HepG2 (cell line): ENCODE measurements at regions not wholly inside any gene's neighbourhood (a gene's known extent, or its start where the extent isn't known, plus 50 kb on each side); places are given as distances from the start of the nearest gene placed in this dataset.

ENCODE experiments used
- ARNTL ChIP-seq: sonication (generic); formaldehyde crosslinking; IDR thresholded peaks from 2 replicates; pipeline ENCODE4 v1.4.0; 2020; ENCODE audit warnings: mild to moderate bottlenecking, missing genetic modification reagents
- EP300 ChIP-seq, 3 experiments: sonication (generic) in 1 of 3; formaldehyde crosslinking in 1 of 3; IDR thresholded peaks; 2 replicates each; pipeline versions ENCODE4 v1.5.1 to v1.6.1; 2011 to 2020; ENCODE audit warnings: low read depth in 2 of 3, low read length in 2 of 3, borderline replicate concordance in 1 of 3, improper control_type of control experiment in 1 of 3, mild to moderate bottlenecking in 1 of 3, missing genetic modification reagents in 1 of 3, moderate library complexity in 1 of 3
- FOXA1 ChIP-seq, 2 experiments: fragments of 450-650 bp in 1 of 2; sonication (generic) in 1 of 2; formaldehyde crosslinking in 1 of 2; IDR thresholded peaks; 2 replicates each; pipeline versions ENCODE4 v1.4.0 to v1.6.1; 2016 to 2020; ENCODE audit warnings: missing genetic modification reagents in 1 of 2
- FOXC1 ChIP-seq: sonication (generic); formaldehyde crosslinking; IDR thresholded peaks from 2 replicates; pipeline ENCODE4 v1.8.0; 2022; ENCODE audit warnings: mild to moderate bottlenecking, missing genetic modification reagents, borderline replicate concordance
- FOXJ3 ChIP-seq: sonication (generic); formaldehyde crosslinking; IDR thresholded peaks from 2 replicates; pipeline ENCODE4 v1.4.0; 2020; ENCODE audit warnings: missing genetic modification reagents, mild to moderate bottlenecking, borderline replicate concordance
- GLI4 ChIP-seq: sonication (generic); formaldehyde crosslinking; IDR thresholded peaks from 2 replicates; pipeline ENCODE4 v1.5.1; 2020; ENCODE audit warnings: missing genetic modification reagents, mild to moderate bottlenecking, moderate library complexity, borderline replicate concordance
- HOXD1 ChIP-seq: sonication (generic); formaldehyde crosslinking; IDR thresholded peaks from 2 replicates; pipeline ENCODE4 v1.5.0; 2020; ENCODE audit warnings: missing genetic modification reagents
- KAT7 ChIP-seq: IDR thresholded peaks from 2 replicates; pipeline ENCODE4 v1.6.1; 2018; ENCODE audit warnings: borderline replicate concordance, missing compliant biosample characterization
- MAFF ChIP-seq: IDR thresholded peaks from 2 replicates; pipeline ENCODE4 v1.6.1; 2011; ENCODE audit warnings: low read depth, low read length, improper control_type of control experiment
- MIXL1 ChIP-seq: IDR thresholded peaks from 2 replicates; pipeline ENCODE4 v1.6.1; 2016
- MXD4 ChIP-seq: IDR thresholded peaks from 2 replicates; pipeline ENCODE4 v1.6.1; 2016; ENCODE audit warnings: mild to moderate bottlenecking, missing biosample characterization, missing genetic modification reagents
- ONECUT2 ChIP-seq: sonication (generic); formaldehyde crosslinking; IDR thresholded peaks from 2 replicates; pipeline ENCODE4 v1.4.0; 2020; ENCODE audit warnings: missing genetic modification reagents
- SKI ChIP-seq: fragments of 450-650 bp; IDR thresholded peaks from one replicate; pipeline ENCODE4 v1.6.1; 2018; ENCODE audit warnings: mild to moderate bottlenecking; ENCODE audit not compliant: partially characterized antibody
- TARDBP ChIP-seq: sonication (generic); formaldehyde crosslinking; IDR thresholded peaks from 2 replicates; pipeline ENCODE4 v1.8.0; 2022; ENCODE audit warnings: mild to moderate bottlenecking, missing genetic modification reagents
- TP53 ChIP-seq: sonication (generic); formaldehyde crosslinking; conservative IDR thresholded peaks from 2 replicates; pipeline ENCODE4 v1.4.0; 2020; ENCODE audit warnings: missing genetic modification reagents
- ZNF274 ChIP-seq: sonication (generic); formaldehyde crosslinking; IDR thresholded peaks from 2 replicates; pipeline ENCODE4 v1.5.1; 2020; ENCODE audit warnings: mild to moderate bottlenecking, missing genetic modification reagents
- ZNF292 ChIP-seq: sonication (generic); formaldehyde crosslinking; IDR thresholded peaks from 2 replicates; pipeline ENCODE4 v1.8.1; 2022; ENCODE audit warnings: mild to moderate bottlenecking, low read depth, missing genetic modification reagents, borderline replicate concordance
- ZNF3 ChIP-seq: IDR thresholded peaks from 2 replicates; pipeline ENCODE4 v1.7.0; 2017; ENCODE audit warnings: inconsistent platforms
- ZNF331 ChIP-seq: sonication (generic); formaldehyde crosslinking; IDR thresholded peaks from 2 replicates; pipeline ENCODE4 v1.4.0; 2020; ENCODE audit warnings: missing genetic modification reagents
- ZNF549 ChIP-seq: sonication (generic); formaldehyde crosslinking; IDR thresholded peaks from 2 replicates; pipeline ENCODE4 v1.5.0; 2020; ENCODE audit warnings: missing genetic modification reagents
- ZNF614 ChIP-seq: IDR thresholded peaks from 2 replicates; pipeline ENCODE4 v1.6.1; 2018; ENCODE audit warnings: missing biosample characterization, missing genetic modification reagents, inconsistent platforms, borderline replicate concordance
- ZNF644 ChIP-seq: IDR thresholded peaks from 2 replicates; pipeline ENCODE4 v1.6.1; 2016; ENCODE audit warnings: low read depth
- ZNF674 ChIP-seq: sonication (generic); formaldehyde crosslinking; IDR thresholded peaks from 2 replicates; pipeline ENCODE4 v1.5.0; 2020; ENCODE audit warnings: low read depth, mild to moderate bottlenecking, missing genetic modification reagents
- ZNF766 ChIP-seq: sonication (generic); formaldehyde crosslinking; IDR thresholded peaks from 2 replicates; pipeline ENCODE4 v1.5.0; 2020; ENCODE audit warnings: missing genetic modification reagents, borderline replicate concordance
- TF ChIP-seq, protein P1 (sequence below): sonication (generic); IDR thresholded peaks from 2 replicates; pipeline ENCODE4 v1.6.1; 2016; ENCODE audit warnings: low read depth, borderline replicate concordance
- TF ChIP-seq, protein P2 (sequence below): sonication (generic); formaldehyde crosslinking; IDR thresholded peaks from 2 replicates; pipeline ENCODE4 v1.5.0; 2020; ENCODE audit warnings: missing genetic modification reagents
- TF ChIP-seq, protein P3 (sequence below): sonication (generic); formaldehyde crosslinking; IDR thresholded peaks from 2 replicates; pipeline ENCODE4 v1.8.1; 2023; ENCODE audit warnings: missing genetic modification reagents, inconsistent platforms, borderline replicate concordance

DNA sequence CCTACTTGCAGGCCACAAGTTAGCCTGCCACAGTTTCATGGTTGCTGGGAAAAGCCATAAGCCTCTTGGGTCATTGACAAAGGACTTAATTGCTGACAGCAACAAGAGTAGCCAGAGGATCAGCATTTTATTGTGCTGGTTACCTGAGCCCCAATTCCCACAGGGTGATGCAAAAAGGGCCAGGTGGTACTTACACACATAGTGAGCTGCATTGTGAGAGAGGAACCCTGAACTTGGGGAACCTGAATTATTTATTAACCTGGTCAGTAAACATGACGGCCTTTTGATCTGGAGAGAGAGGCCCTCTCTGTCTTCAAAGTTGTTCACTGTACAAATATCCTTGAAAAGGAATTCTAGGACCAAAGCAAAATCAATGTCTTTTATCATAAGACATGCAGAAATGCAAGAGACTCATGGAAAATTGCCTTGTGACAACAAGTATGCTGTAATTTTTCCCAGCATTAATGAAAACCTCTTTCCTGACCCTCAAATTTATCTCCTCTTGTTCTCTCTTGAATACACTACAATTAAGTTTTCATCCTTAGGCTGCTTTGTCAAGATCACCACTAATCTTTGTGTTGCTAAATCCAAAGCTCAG lies 102.9 kb upstream of the PHYHIPL start (continued):
- TF ChIP-seq GLI4 (CRISPR knock-in tag) = no peak
- TF ChIP-seq MIXL1 (CRISPR knock-in tag) = peak; percentile 96
- TF ChIP-seq EP300 (IDR thresholded peaks at IDR 0.05; ENCODE audit: low read depth in 2 of 2, low read length in 2 of 2) = peak; percentile 97 to 100
- TF ChIP-seq EP300 (CRISPR knock-in tag; IDR thresholded peaks at IDR 0.05; ENCODE audit: borderline replicate concordance) = peak; percentile 100
- TF ChIP-seq ZNF614 (CRISPR knock-in tag) = peak; percentile 42; the same call in 1 of the 2 replicates
- TF ChIP-seq TP53 (CRISPR knock-in tag) = peak; percentile 81; the same call in 1 of the 2 replicates
- TF ChIP-seq TARDBP (CRISPR knock-in tag) = peak; percentile 98
- no peak for TF ChIP-seq ZNF549 (CRISPR knock-in tag)
- no peak for TF ChIP-seq ZNF3 (CRISPR knock-in tag)
- TF ChIP-seq HOXD1 (CRISPR knock-in tag) = peak; percentile 86
- peak; percentile 50; the same call in 1 of the 2 replicates for TF ChIP-seq ZNF292 (CRISPR knock-in tag)
- TF ChIP-seq, protein P1, sequence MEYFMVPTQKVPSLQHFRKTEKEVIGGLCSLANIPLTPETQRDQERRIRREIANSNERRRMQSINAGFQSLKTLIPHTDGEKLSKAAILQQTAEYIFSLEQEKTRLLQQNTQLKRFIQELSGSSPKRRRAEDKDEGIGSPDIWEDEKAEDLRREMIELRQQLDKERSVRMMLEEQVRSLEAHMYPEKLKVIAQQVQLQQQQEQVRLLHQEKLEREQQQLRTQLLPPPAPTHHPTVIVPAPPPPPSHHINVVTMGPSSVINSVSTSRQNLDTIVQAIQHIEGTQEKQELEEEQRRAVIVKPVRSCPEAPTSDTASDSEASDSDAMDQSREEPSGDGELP = peak; percentile 93
- TF ChIP-seq ZNF644 (CRISPR knock-in tag) = 0 out of 2 replicates have a peak, but pooled peaks have one; percentile 56
- TF ChIP-seq, protein P2, sequence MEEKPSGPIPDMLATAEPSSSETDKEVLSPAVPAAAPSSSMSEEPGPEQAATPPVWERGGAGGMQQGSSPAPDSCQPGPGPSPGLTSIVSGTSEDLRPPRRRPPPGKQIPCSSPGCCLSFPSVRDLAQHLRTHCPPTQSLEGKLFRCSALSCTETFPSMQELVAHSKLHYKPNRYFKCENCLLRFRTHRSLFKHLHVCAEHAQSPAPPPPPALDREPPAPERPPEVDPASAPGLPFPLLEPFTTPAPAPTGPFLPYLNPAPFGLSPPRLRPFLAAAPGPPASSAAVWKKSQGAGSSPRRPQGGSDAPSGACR (CRISPR knock-in tag) = peak; percentile 21; the same call in 1 of the 2 replicates
- no peak for TF ChIP-seq ZNF274 (CRISPR knock-in tag)
- TF ChIP-seq FOXC1 (CRISPR knock-in tag) = no peak
- TF ChIP-seq, protein P3, sequence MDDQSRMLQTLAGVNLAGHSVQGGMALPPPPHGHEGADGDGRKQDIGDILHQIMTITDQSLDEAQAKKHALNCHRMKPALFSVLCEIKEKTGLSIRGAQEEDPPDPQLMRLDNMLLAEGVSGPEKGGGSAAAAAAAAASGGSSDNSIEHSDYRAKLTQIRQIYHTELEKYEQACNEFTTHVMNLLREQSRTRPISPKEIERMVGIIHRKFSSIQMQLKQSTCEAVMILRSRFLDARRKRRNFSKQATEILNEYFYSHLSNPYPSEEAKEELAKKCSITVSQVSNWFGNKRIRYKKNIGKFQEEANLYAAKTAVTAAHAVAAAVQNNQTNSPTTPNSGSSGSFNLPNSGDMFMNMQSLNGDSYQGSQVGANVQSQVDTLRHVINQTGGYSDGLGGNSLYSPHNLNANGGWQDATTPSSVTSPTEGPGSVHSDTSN (CRISPR knock-in tag) = 0 out of 2 replicates have a peak, but pooled peaks have one; percentile 19
- TF ChIP-seq FOXJ3 (CRISPR knock-in tag) = peak; percentile 99
- TF ChIP-seq FOXA1 (IDR thresholded peaks at IDR 0.05) = peak; percentile 91
- TF ChIP-seq FOXA1 (CRISPR knock-in tag; IDR thresholded peaks at IDR 0.05) = peak; percentile 97
- peak; percentile 79; the same call in 1 of the 2 replicates for TF ChIP-seq ZNF331 (CRISPR knock-in tag)
- no peak for TF ChIP-seq ZNF674 (CRISPR knock-in tag)
- peak; percentile 88 for TF ChIP-seq SKI
- TF ChIP-seq ONECUT2 (CRISPR knock-in tag) = peak; percentile 94
- TF ChIP-seq KAT7 = no peak
- TF ChIP-seq ZNF766 (CRISPR knock-in tag) = peak; percentile 31; the same call in 1 of the 2 replicates
- peak; percentile 89 for TF ChIP-seq MAFF
- TF ChIP-seq ARNTL (CRISPR knock-in tag) = peak; percentile 91
- peak; percentile 56; the same call in 1 of the 2 replicates for TF ChIP-seq MXD4 (CRISPR knock-in tag)
